WI38 (cell line): ENCODE measurements at regions not wholly inside any gene's neighbourhood (a gene's known extent, or its start where the extent isn't known, plus 50 kb on each side); places are given as distances from the start of the nearest gene placed in this dataset.

ENCODE experiments used
- H3K4me3 ChIP-seq: 2 replicates; pipeline ENCODE4 v1.5.1; 2011; ENCODE audit warnings: low read depth, mild to moderate bottlenecking, control low read depth, low read length
- CTCF ChIP-seq: IDR thresholded peaks from 2 replicates; pipeline ENCODE4 v1.5.1; 2012; ENCODE audit warnings: low read depth, mild to moderate bottlenecking, control low read depth, low read length

- TF ChIP-seq CTCF, result no peak
- H3K4me3 ChIP-seq, result no peak overlapping the region
These were observed 734.5 kb upstream of the ZNF608 start for GRCh38 chr5:125480911-125481310.

GRCh38 chr5:125481506-125482465 is 735.3 kb upstream of the ZNF608 start:
- H3K4me3 ChIP-seq, result no peak overlapping the region
- no peak for TF ChIP-seq CTCF

- TF ChIP-seq CTCF, result no peak
- no peak overlapping the region for H3K4me3 ChIP-seq
These were observed 737.2 kb upstream of the ZNF608 start for GRCh38 chr5:125483609-125484008.

GRCh38 chr5:125484272-125484741 is 737.9 kb upstream of the ZNF608 start:
- H3K4me3 ChIP-seq, result peak overlapping the region; percentile 24; the same call in 1 of the 2 replicates
- TF ChIP-seq CTCF, result no peak

GRCh38 chr5:125484742-125485641 is 738.6 kb upstream of the ZNF608 start:
- no peak for TF ChIP-seq CTCF
- H3K4me3 ChIP-seq, result peak overlapping the region; percentile 36

GRCh38 chr5:125485771-125486170 is 739.3 kb upstream of the ZNF608 start:
- H3K4me3 ChIP-seq, result peak overlapping the region; percentile 36
- TF ChIP-seq CTCF, result no peak
